ENCODE measurements at regions not wholly inside any gene's neighbourhood (a gene's known extent, or its start where the extent isn't known, plus 50 kb on each side); places are given as distances from the start of the nearest gene placed in this dataset.
"Not testable (repeated sequence)": the region's sequence is repeated elsewhere in the genome, so short reads cannot be mapped to it uniquely, and the experiment has no call there.

DNA sequence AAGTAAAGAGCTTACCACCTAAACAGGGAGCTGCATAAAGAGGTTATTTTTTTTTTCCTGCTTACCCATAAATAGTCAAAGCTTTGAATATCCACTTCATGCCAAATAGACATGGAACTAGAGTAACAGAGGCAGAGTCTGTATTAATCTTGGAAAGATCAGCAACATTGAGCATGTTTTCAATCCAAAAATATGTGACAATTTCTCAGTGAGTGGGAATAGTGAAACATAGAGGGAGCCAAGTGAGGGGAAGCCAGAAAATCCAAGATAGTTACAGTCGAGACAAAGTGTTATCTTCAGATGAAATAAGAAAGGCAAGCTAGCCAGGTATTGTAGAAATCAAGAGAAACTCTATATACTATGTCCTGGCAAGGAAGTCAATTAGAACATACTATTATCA is 122.3 kb upstream of the TACR3 start:
- no peak for DNase-seq

DNA sequence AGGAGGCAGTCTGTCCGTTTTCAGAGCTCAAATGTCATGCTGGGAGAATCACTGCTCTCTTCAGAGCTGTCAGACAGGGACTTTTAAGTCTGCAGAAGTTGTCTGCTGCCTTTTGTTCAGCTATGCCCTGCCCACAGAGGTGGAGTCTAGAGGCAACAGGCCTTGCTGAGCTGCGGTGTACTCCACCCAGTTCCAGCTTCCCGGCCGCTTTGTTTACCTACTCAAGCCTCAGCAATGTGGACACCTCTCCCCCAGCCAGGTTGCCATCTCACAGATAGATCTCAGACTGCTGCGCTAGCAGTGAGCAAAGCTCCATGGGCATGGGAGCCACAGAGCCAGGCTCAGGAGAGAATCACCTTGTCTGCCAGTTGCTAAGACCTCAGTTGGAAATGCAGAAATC is 90.5 kb upstream of the TACR3 start:
- not testable (repeated sequence) for DNase-seq

DNA sequence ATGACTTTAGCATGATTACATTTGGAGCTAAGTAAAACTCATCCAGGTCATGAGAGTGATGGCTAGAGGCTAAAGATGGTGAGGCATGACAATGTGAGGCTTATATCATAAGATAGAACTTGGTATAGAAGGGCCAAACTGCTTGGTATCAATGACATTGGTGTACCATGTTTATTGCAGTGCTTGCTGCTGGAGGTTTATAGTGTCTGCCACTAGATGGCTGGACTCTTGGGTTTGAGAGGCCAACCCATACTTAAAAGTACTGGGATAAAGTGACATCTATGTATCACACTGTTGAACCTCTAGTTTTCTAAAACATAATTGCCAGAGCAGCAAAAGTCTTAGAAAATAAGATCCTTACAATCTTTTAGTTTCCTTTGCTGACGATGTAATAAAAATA is 83.0 kb upstream of the TACR3 start:
- DNase-seq, result no peak

DNA sequence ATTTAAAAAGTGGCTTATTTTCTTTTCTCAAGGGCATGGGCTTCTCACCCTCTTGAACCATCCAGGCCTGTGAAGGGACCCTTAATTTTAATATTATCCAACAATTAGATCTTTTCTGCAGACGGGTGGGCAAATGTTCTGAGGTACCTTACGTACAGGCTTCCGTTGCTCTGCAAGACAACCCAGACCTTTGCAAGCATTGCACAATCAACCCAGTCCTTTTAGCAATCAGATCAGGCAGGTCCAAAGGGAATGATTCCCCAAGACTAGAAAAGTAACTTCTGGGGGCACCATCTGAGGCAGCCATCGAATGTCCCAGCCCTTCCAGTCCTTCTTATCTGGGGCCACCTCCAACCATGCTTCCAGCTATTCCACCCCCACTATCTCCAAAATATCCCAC is 67.3 kb upstream of the TACR3 start:
- DNase-seq, result no peak

DNA sequence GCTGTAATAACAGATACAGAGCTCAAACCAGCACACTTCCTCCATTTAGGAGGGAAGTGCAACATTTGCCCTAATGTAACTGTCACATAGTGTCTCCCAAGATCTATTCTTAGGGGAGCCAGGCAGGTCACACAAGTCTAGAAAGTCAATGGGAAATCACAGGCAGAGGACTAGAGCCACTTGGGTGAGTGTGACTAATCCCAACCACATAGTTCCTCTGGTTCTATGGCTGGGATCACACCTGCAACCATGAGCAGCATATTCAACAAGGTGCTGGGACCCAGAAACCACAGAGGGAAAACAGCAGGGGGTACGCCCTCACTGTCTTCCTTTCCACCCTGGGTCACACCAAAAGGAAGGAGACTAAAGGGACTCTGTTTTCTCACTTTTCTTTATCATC is 66.8 kb upstream of the TACR3 start:
- DNase-seq, result no peak

DNA sequence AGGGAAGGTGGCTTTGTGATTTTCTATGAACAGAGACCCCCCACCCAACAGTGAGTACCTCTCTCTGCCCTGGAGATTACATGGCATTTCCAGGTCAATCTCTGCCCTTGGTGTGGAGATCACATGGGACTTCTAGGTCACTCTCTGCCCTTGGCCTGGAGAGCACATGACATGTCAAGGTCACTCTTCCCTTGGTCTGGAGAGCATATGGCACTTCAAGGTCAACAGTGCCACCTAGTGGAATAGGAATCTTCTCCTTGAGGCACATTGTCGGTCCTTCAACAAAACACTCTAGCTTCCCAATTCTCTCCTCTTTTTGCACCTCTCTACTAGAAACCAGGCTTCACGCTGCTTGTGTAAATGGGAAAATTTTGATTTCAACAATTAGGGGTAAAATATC is 66.2 kb upstream of the TACR3 start:
- DNase-seq, result no peak

DNA sequence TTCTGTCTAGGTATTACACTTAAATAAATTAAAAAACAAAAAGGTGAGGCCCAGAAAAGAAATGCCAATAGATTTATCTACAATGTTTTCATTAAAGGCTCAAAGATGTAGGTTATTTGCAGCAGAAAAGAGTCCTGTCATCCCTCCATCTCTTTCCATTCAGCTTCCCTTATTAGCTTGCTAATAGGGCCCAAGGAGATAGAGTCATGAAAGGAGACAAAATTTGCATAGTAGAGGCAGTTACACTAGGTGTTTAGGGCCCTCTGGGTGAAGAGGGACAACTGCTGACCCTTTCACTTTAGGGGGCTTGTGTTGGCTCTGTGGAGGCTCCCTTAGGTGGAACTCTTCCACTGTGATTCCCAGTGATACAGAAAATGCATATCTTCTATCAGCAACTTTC is 58.4 kb upstream of the TACR3 start:
- DNase-seq, result no peak

DNA sequence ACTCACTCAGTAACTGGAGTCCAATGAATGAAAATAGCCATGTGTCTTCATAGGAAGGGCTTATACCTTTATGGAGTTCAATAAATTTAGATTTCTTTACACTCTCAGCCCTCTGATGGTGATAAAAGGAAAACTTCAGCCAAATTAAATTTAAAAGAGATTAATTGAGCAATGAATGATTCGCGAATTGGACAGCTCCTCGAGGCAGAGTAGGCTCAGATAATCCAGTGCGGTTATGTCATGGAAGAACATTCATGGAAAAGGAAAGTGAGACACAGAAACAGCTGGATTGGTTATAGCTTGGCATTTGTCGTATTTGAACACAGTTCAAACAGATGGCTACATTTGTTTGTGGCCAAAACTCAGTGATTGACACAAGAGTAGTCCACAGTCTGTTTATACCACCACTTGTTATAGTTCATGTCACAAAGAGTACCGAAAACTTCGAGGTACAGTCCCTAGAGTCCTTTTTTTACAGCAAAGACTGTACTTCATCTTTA is 54.6 kb upstream of the TACR3 start:
- DNase-seq, result no peak

DNA sequence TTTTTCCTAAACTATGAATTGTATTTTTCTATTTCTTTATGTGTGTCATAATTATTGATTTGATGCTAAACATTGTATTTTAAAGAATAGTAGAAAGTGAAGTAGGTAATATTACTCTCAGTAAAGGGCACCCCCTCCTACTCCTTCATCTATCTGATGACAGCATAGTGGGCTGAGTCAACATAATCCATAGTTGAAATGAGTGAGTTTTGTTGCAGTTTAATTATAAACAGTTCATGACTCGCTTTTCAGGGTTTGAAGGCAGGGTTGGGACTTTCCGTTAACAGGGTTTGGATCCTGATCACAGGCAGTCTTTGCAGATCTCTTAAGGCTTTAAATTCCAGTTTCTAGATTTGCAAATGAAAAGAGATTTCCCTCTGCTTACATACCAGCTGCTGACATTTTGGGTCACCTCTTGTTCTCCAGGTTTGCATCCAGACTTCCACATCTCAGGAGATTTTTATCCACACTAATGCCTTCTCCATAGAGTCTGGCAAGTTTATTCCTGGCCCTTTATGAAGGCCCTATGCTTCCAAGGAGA is 54.0 kb upstream of the TACR3 start:
- no peak for DNase-seq
